H9 (cell line): ENCODE measurements at regions not wholly inside any gene's neighbourhood (a gene's known extent, or its start where the extent isn't known, plus 50 kb on each side); places are given as distances from the start of the nearest gene placed in this dataset.
"Not testable (repeated sequence)": the region's sequence is repeated elsewhere in the genome, so short reads cannot be mapped to it uniquely, and the experiment has no call there.

Experiments used
- DNase-seq: peaks from one replicate; pipeline ENCODE4 v3.0.0-alpha.2; 2017
- H2AFZ ChIP-seq: one replicate; pipeline ENCODE4 v1.6.1; 2013; ENCODE audit warnings: mild to moderate bottlenecking, low read length, control low read depth, moderate library complexity
- H2AK5ac ChIP-seq: 2 replicates; pipeline ENCODE4 v1.6.1; 2013; ENCODE audit warnings: low read length, control low read depth, mixed read lengths; ENCODE audit not compliant: insufficient read length
- H2BK120ac ChIP-seq: one replicate; pipeline ENCODE4 v1.6.1; 2013; ENCODE audit warnings: low read depth, mild to moderate bottlenecking, low read length, control low read depth, inconsistent platforms; ENCODE audit not compliant: poor library complexity, severe bottlenecking
- H2BK12ac ChIP-seq: 2 replicates; pipeline ENCODE4 v1.6.1; 2013; ENCODE audit warnings: low read length, control low read depth, mixed read lengths, low read depth; ENCODE audit not compliant: insufficient read length
- H2BK15ac ChIP-seq: 2 replicates; pipeline ENCODE4 v1.6.1; 2013; ENCODE audit warnings: low read depth, low read length, control low read depth
- H2BK20ac ChIP-seq: one replicate; pipeline ENCODE4 v1.6.1; 2013; ENCODE audit warnings: low read depth, mild to moderate bottlenecking, low read length, control low read depth, inconsistent platforms; ENCODE audit not compliant: poor library complexity, severe bottlenecking
- H2BK5ac ChIP-seq: 2 replicates; pipeline ENCODE4 v1.6.1; 2013; ENCODE audit warnings: low read length, control low read depth, mixed read lengths; ENCODE audit not compliant: insufficient read length
- H3K14ac ChIP-seq: 2 replicates; pipeline ENCODE4 v1.6.1; 2013; ENCODE audit warnings: low read length, control low read depth; ENCODE audit not compliant: insufficient read depth
- H3K18ac ChIP-seq: 2 replicates; pipeline ENCODE4 v1.6.1; 2013; ENCODE audit warnings: low read depth, mild to moderate bottlenecking, mixed read lengths, low read length, control low read depth; ENCODE audit not compliant: insufficient read length
- H3K23ac ChIP-seq: 2 replicates; pipeline ENCODE4 v1.6.1; 2013; ENCODE audit warnings: low read length, control low read depth, mixed read lengths, low read depth; ENCODE audit not compliant: insufficient read length
- H3K23me2 ChIP-seq: 2 replicates; pipeline ENCODE4 v1.6.1; 2013; ENCODE audit warnings: low read depth, mild to moderate bottlenecking, mixed read lengths, low read length, control low read depth; ENCODE audit not compliant: insufficient read length, poor library complexity, severe bottlenecking
- H3K27ac ChIP-seq: 2 replicates; pipeline ENCODE4 v1.5.1; 2013; ENCODE audit warnings: low read length, control low read depth, mixed read lengths, low read depth; ENCODE audit not compliant: insufficient read length
- H3K27me3 ChIP-seq: 2 replicates; pipeline ENCODE4 v1.6.1; 2013; ENCODE audit warnings: low read length, control low read depth, inconsistent platforms; ENCODE audit not compliant: insufficient read depth
- H3K4ac ChIP-seq: 2 replicates; pipeline ENCODE4 v1.6.1; 2013; ENCODE audit warnings: low read depth, mild to moderate bottlenecking, control low read depth, inconsistent platforms, low read length, moderate library complexity
- H3K4me1 ChIP-seq: 2 replicates; pipeline ENCODE4 v1.6.1; 2013; ENCODE audit warnings: low read length, control low read depth, inconsistent platforms; ENCODE audit not compliant: insufficient read depth
- H3K4me2 ChIP-seq: 2 replicates; pipeline ENCODE4 v1.6.1; 2013; ENCODE audit warnings: low read length, control low read depth, mixed read lengths; ENCODE audit not compliant: insufficient read length, insufficient read depth
- H3K56ac ChIP-seq: 2 replicates; pipeline ENCODE4 v1.6.1; 2013; ENCODE audit warnings: low read depth, mild to moderate bottlenecking, mixed read lengths, low read length, control low read depth; ENCODE audit not compliant: insufficient read length
- H3K79me1 ChIP-seq: 2 replicates; pipeline ENCODE4 v1.6.1; 2013; ENCODE audit warnings: low read depth, mild to moderate bottlenecking, moderate library complexity, low read length, control low read depth, inconsistent platforms; ENCODE audit not compliant: insufficient read depth, poor library complexity, severe bottlenecking
- H3K79me2 ChIP-seq: 2 replicates; pipeline ENCODE4 v1.6.1; 2013; ENCODE audit warnings: low read length, control low read depth, inconsistent platforms; ENCODE audit not compliant: insufficient read depth
- H3K9ac ChIP-seq: 2 replicates; pipeline ENCODE4 v1.6.1; 2013; ENCODE audit warnings: low read length, control low read depth, mixed read lengths; ENCODE audit not compliant: insufficient read length; ENCODE audit errors: extremely low read depth
- H3K9me3 ChIP-seq: one replicate; pipeline ENCODE4 v1.6.1; 2013; ENCODE audit warnings: low read depth, low read length, inconsistent platforms; ENCODE audit not compliant: control insufficient read depth
- H3T11ph ChIP-seq: one replicate; pipeline ENCODE4 v1.6.1; 2013; ENCODE audit warnings: mild to moderate bottlenecking, low read length, control low read depth, inconsistent platforms
- H4K20me1 ChIP-seq: one replicate; pipeline ENCODE4 v1.6.1; 2013; ENCODE audit not compliant: control insufficient read depth, insufficient read length, insufficient read depth
- H4K5ac ChIP-seq: 2 replicates; pipeline ENCODE4 v1.6.1; 2013; ENCODE audit warnings: low read depth, mild to moderate bottlenecking, mixed read lengths, low read length, control low read depth; ENCODE audit not compliant: insufficient read length
- H4K8ac ChIP-seq: replicated peaks from 2 replicates; pipeline ENCODE4 v1.6.1; 2013; ENCODE audit warnings: low read length, control low read depth, mixed read lengths, low read depth; ENCODE audit not compliant: insufficient read length
- H4K91ac ChIP-seq: 2 replicates; pipeline ENCODE4 v1.6.1; 2013; ENCODE audit warnings: low read depth, mild to moderate bottlenecking, moderate library complexity, mixed read lengths, low read length, control low read depth; ENCODE audit not compliant: insufficient read length
- H3K27ac Mint-ChIP-seq, 3 experiments: 2 replicates in 2 of 3; 3 replicates in 1 of 3; pipeline ENCODE4 v1.8.0; 2020 to 2021; ENCODE audit warnings: mixed read lengths in 3 of 3, mild to moderate bottlenecking in 1 of 3, moderate library complexity in 1 of 3
- H3K27me3 Mint-ChIP-seq: 2 replicates; pipeline ENCODE4 v1.8.0; 2021; ENCODE audit warnings: low read depth, mild to moderate bottlenecking, moderate library complexity, mixed read lengths
- H3K36me3 Mint-ChIP-seq, 3 experiments: 2 replicates in 2 of 3; 3 replicates in 1 of 3; pipeline ENCODE4 v1.8.0; 2020 to 2021; ENCODE audit warnings: low read depth in 3 of 3, mixed read lengths in 3 of 3; ENCODE audit not compliant: insufficient read depth in 1 of 3
- H3K4me1 Mint-ChIP-seq, 2 experiments: 2 replicates each; pipeline ENCODE4 v1.8.0; 2020; ENCODE audit warnings: mixed read lengths in 2 of 2
- H3K4me3 Mint-ChIP-seq, 2 experiments: 2 replicates in 1 of 2; 3 replicates in 1 of 2; pipeline ENCODE4 v1.8.0; 2020 to 2021; ENCODE audit warnings: mild to moderate bottlenecking in 2 of 2, mixed read lengths in 2 of 2, moderate library complexity in 1 of 2
- H3K9me3 Mint-ChIP-seq, 2 experiments: 2 replicates in 1 of 2; 3 replicates in 1 of 2; pipeline ENCODE4 v1.8.0; 2020; ENCODE audit warnings: mild to moderate bottlenecking in 2 of 2, mixed read lengths in 2 of 2, moderate library complexity in 1 of 2
- CTCF ChIP-seq: fragments of 200-600 bp; sonication (generic); conservative IDR thresholded peaks from 3 replicates; pipeline ENCODE4 v1.8.0; 2021; ENCODE audit warnings: antibody characterized with exemption, mild to moderate bottlenecking
- WGBS: extraction: QIAGEN DNeasy Blood & Tissue Kit; methylation state at CpG from one replicate; pipeline ENCODE4 v1.1.7; 2013; ENCODE audit warnings: missing lambda C conversion rate, low lambda C conversion rate, mixed read lengths; ENCODE audit not compliant: insufficient read length; ENCODE audit errors: extremely low coverage; 5-methylcytosine and 5-hydroxymethylcytosine counted together

GRCh38 chr1:72954943-72955342, 672.6 kb upstream of the NEGR1 start:
- H3K27ac Mint-ChIP-seq, result no peak overlapping the region
- TF ChIP-seq CTCF, result no peak
- H4K8ac ChIP-seq, result no peak overlapping the region

GRCh38 chr1:72950900-72951299, 668.6 kb upstream of the NEGR1 start:
- H4K91ac ChIP-seq, result not testable (repeated sequence)

More at GRCh38 chr1:72954943-72955342, 672.6 kb upstream of the NEGR1 start:
- H3K79me1 ChIP-seq, result no peaks in the 10 kb centered on the region
- H4K20me1 ChIP-seq, result no peaks in the 10 kb centered on the region
- no peak overlapping the region for H2AK5ac ChIP-seq
- H4K5ac ChIP-seq, result no peak overlapping the region
- H3K23me2 ChIP-seq, result no peaks in the 10 kb centered on the region
- H4K91ac ChIP-seq, result no peak overlapping the region
- no peaks in the 10 kb centered on the region for H3K4me1 ChIP-seq
- Mint-ChIP-seq H3K9me3 (no peaks in the 10 kb centered on the region), H3K4me1 (peaks cover 8 to 14% of the 10 kb centered on the region in 2 experiments), H3K36me3 (no peaks in the 10 kb centered on the region), H3K4me3 (no peak overlapping the region), H3K27me3 (no peaks in the 10 kb centered on the region)
- no peak overlapping the region for H2BK20ac ChIP-seq
- no peaks in the 10 kb centered on the region for H3K79me2 ChIP-seq
- H2BK12ac ChIP-seq, result no peak overlapping the region
- no peak overlapping the region for H3K4me2 ChIP-seq
- H3K18ac ChIP-seq, result no peak overlapping the region
- no peak overlapping the region for H2BK120ac ChIP-seq
- no peak overlapping the region for H3K14ac ChIP-seq
- H3K9ac ChIP-seq, result no peak overlapping the region
- H2AFZ ChIP-seq, result no peak overlapping the region
- H2BK5ac ChIP-seq, result no peak overlapping the region
- no peak overlapping the region for H3K4ac ChIP-seq
- no peak for DNase-seq
- no peaks in the 10 kb centered on the region for H3K9me3 ChIP-seq
- no peak overlapping the region for H3K27ac ChIP-seq
- H3T11ph ChIP-seq, result no peak overlapping the region
- H3K56ac ChIP-seq, result no peak overlapping the region
- no peaks in the 10 kb centered on the region for H3K27me3 ChIP-seq
- no peak overlapping the region for H3K23ac ChIP-seq
- no peak overlapping the region for H2BK15ac ChIP-seq

More at GRCh38 chr1:72950900-72951299, 668.6 kb upstream of the NEGR1 start:
- H2BK120ac ChIP-seq, H3K27me3 ChIP-seq, H3K4ac ChIP-seq, H3T11ph ChIP-seq, H2BK20ac ChIP-seq, H3K79me2 ChIP-seq, H2AK5ac ChIP-seq, H3K23me2 ChIP-seq, H3K9me3 ChIP-seq, H4K5ac ChIP-seq, H4K8ac ChIP-seq, H2BK12ac ChIP-seq, H3K4me1 ChIP-seq, H3K36me3 Mint-ChIP-seq, H3K27me3 Mint-ChIP-seq, H2BK5ac ChIP-seq, H3K18ac ChIP-seq, H3K4me3 Mint-ChIP-seq, H3K56ac ChIP-seq, H2BK15ac ChIP-seq, H2AFZ ChIP-seq, H3K27ac ChIP-seq, H3K14ac ChIP-seq, DNase-seq, H4K20me1 ChIP-seq, H3K23ac ChIP-seq, H3K9me3 Mint-ChIP-seq, H3K79me1 ChIP-seq, H3K4me2 ChIP-seq, H3K9ac ChIP-seq: not testable (repeated sequence)
- Mint-ChIP-seq H3K27ac (peak overlapping the region in 2 of 3 experiments; percentile 35 to 52; a peak in 2 of 7 replicates), H3K4me1 (peaks cover 12 to 15% of the 10 kb centered on the region in 2 experiments)
- WGBS, result no CpG with 5 or more reads among the region's 3 CpGs
